PC-3 (cell line): ENCODE measurements at regions not wholly inside any gene's neighbourhood (a gene's known extent, or its start where the extent isn't known, plus 50 kb on each side); places are given as distances from the start of the nearest gene placed in this dataset.

Source experiments
- ATAC-seq: fragments of 200-7000 bp; cut with Tn5 transposase; 2 replicates; pipeline ENCODE4 v1.9.1; 2020; ENCODE audit warnings: mild to moderate bottlenecking, moderate library complexity
- BruUV-seq: library from RNA; stranded (reverse); fragments of 400-500 nt; replicated peaks from 2 replicates; lab custom pipeline; 2021; lab: Mats Ljungman, UMichigan
- CTCF ChIA-PET: fragments of 300-600 bp; sonication (Branson Sonifier 250); formaldehyde crosslinking; loops from one replicate; lab custom pipeline; 2022; ENCODE audit warnings: antibody characterized with exemption; lab: Charles Lee
- POLR2A ChIA-PET: fragments of 300-600 bp; sonication (Branson Sonifier 250); formaldehyde crosslinking; loops from one replicate; lab custom pipeline; 2022; ENCODE audit warnings: antibody characterized with exemption; ENCODE audit not compliant: unreplicated experiment; lab: Charles Lee
- DNase-seq: peaks from one replicate; pipeline ENCODE4 v3.0.0-alpha.2; 2015
- H2AFZ ChIP-seq: fragments of 300-600 bp; sonication (generic); 2 replicates; pipeline ENCODE4 v1.6.0; 2016; ENCODE audit warnings: antibody characterized with exemption, low read length
- H3F3A ChIP-seq: fragments of 300-600 bp; sonication (generic); one replicate; pipeline ENCODE4 v1.6.0; 2017; ENCODE audit warnings: antibody characterized with exemption, low read length, control low read depth, mild to moderate bottlenecking; ENCODE audit not compliant: unreplicated experiment
- H3K27ac ChIP-seq: fragments of 300-600 bp; sonication (generic); 2 replicates; pipeline ENCODE4 v1.5.1; 2016; ENCODE audit warnings: mild to moderate bottlenecking, low read length
- H3K27me3 ChIP-seq: fragments of 300-600 bp; sonication (generic); 2 replicates; pipeline ENCODE4 v1.6.1; 2016; ENCODE audit warnings: low read length, mixed read lengths
- H3K36me3 ChIP-seq: fragments of 300-600 bp; sonication (generic); 2 replicates; pipeline ENCODE4 v1.6.1; 2016; ENCODE audit warnings: low read depth, mixed run types, low read length, mixed read lengths
- H3K4me1 ChIP-seq: fragments of 300-600 bp; sonication (generic); 2 replicates; pipeline ENCODE4 v1.5.1; 2016; ENCODE audit warnings: low read length; ENCODE audit not compliant: insufficient read depth
- H3K4me2 ChIP-seq: fragments of 300-600 bp; sonication (generic); 2 replicates; pipeline ENCODE4 v1.6.0; 2016; ENCODE audit warnings: low read length
- H3K4me3 ChIP-seq: fragments of 300-600 bp; sonication (generic); 2 replicates; pipeline ENCODE4 v1.5.1; 2016; ENCODE audit warnings: mild to moderate bottlenecking, low read length, mixed read lengths
- H3K79me2 ChIP-seq: fragments of 300-600 bp; sonication (generic); 2 replicates; pipeline ENCODE4 v1.6.1; 2017; ENCODE audit warnings: low read length, mixed read lengths
- H3K9ac ChIP-seq: fragments of 300-600 bp; sonication (generic); 2 replicates; pipeline ENCODE4 v1.6.0; 2016; ENCODE audit warnings: mild to moderate bottlenecking, low read length
- H3K9me2 ChIP-seq: fragments of 300-600 bp; sonication (generic); replicated peaks from 2 replicates; pipeline ENCODE4 v1.6.1; 2016; ENCODE audit warnings: mixed run types, low read length, mixed read lengths
- H3K9me3 ChIP-seq: fragments of 300-600 bp; sonication (generic); 2 replicates; pipeline ENCODE4 v1.6.1; 2016; ENCODE audit warnings: low read length, mixed read lengths
- H4K20me1 ChIP-seq: fragments of 300-600 bp; sonication (generic); 2 replicates; pipeline ENCODE4 v1.6.1; 2016; ENCODE audit warnings: low read length, mixed read lengths
- CTCF ChIP-seq: fragments of 300-600 bp; sonication (generic); conservative IDR thresholded peaks from 2 replicates; pipeline ENCODE4 v1.5.1; 2017; ENCODE audit warnings: antibody characterized with exemption, low read depth, mild to moderate bottlenecking, low read length
- EZH2 ChIP-seq: fragments of 300-600 bp; sonication (generic); IDR thresholded peaks from one replicate; pipeline ENCODE4 v1.6.1; 2017; ENCODE audit warnings: antibody characterized with exemption, mild to moderate bottlenecking, low read length; ENCODE audit not compliant: unreplicated experiment
- EZH2phosphoT487 ChIP-seq: fragments of 300-600 bp; sonication (generic); IDR thresholded peaks from 2 replicates; pipeline ENCODE4 v1.6.1; 2018; ENCODE audit warnings: mild to moderate bottlenecking, antibody characterized with exemption, low read length, borderline replicate concordance
- intact Hi-C: fragments of 100-400 bp; cut with micrococcal nuclease; formaldehyde crosslinking; loops from 2 replicates; pipeline ENCODE4 v1.9.0; 2023

GRCh38 chr7:137091396-137091795, 222.9 kb downstream of the CHRM2 start:
- ATAC-seq: peak; percentile 81

GRCh38 chr7:137086896-137087295, 218.4 kb downstream of the CHRM2 start:
- Histone ChIP-seq H3K79me2 (no peaks in the 10 kb centered on the region), H4K20me1 (no peaks in the 10 kb centered on the region), H3F3A (no peaks in the 10 kb centered on the region), H3K9me3 (no peaks in the 10 kb centered on the region), H2AFZ (no peak overlapping the region), H3K4me2 (no peak overlapping the region), H3K4me1 (no peaks in the 10 kb centered on the region), H3K9ac (no peak overlapping the region), H3K36me3 (no peaks in the 10 kb centered on the region), H3K9me2 (no peaks in the 10 kb centered on the region), H3K27ac (no peak overlapping the region), H3K27me3 (no peaks in the 10 kb centered on the region), H3K4me3 (no peak overlapping the region)
- POLR2A ChIA-PET: no interaction called here
- CTCF ChIA-PET: no interaction called here
- intact Hi-C loops: no loop called here
- DNase-seq (no peak), ATAC-seq (no peak)
- TF ChIP-seq CTCF: no peak
- no peak for TF ChIP-seq EZH2phosphoT487
- no peak for TF ChIP-seq EZH2
- BruUV-seq: no TSS peak

More at GRCh38 chr7:137091396-137091795, 222.9 kb downstream of the CHRM2 start:
- peak; percentile 37 for DNase-seq
- no peaks in the 10 kb centered on the region for H3K36me3 ChIP-seq
- H3K9ac ChIP-seq: no peak overlapping the region
- H2AFZ ChIP-seq: no peak overlapping the region
- intact Hi-C loops: no loop called here
- no peaks in the 10 kb centered on the region for H3K9me2 ChIP-seq
- BruUV-seq: no TSS peak
- TF ChIP-seq CTCF: peak; percentile 53
- no peak for TF ChIP-seq EZH2phosphoT487
- H3K4me3 ChIP-seq: no peak overlapping the region
- H4K20me1 ChIP-seq: no peaks in the 10 kb centered on the region
- no peaks in the 10 kb centered on the region for H3K9me3 ChIP-seq
- H3K4me1 ChIP-seq: no peaks in the 10 kb centered on the region
- no peak overlapping the region for H3K4me2 ChIP-seq
- H3F3A ChIP-seq: no peaks in the 10 kb centered on the region
- H3K27me3 ChIP-seq: no peaks in the 10 kb centered on the region
- ChIA-PET CTCF (no interaction called here), POLR2A (no interaction called here)
- no peaks in the 10 kb centered on the region for H3K79me2 ChIP-seq
- H3K27ac ChIP-seq: no peak overlapping the region

GRCh38 chr7:137084607-137085380, 216.3 kb downstream of the CHRM2 start:
- Histone ChIP-seq H3K9ac (no peak overlapping the region), H3K4me2 (no peak overlapping the region), H3K9me2 (no peaks in the 10 kb centered on the region), H3K9me3 (no peaks in the 10 kb centered on the region), H3F3A (no peaks in the 10 kb centered on the region), H3K27me3 (no peaks in the 10 kb centered on the region), H3K36me3 (no peaks in the 10 kb centered on the region), H3K4me1 (no peaks in the 10 kb centered on the region), H3K4me3 (no peak overlapping the region), H2AFZ (no peak overlapping the region), H4K20me1 (no peaks in the 10 kb centered on the region), H3K79me2 (no peaks in the 10 kb centered on the region), H3K27ac (no peak overlapping the region)
- TF ChIP-seq EZH2 (no peak), CTCF (no peak), EZH2phosphoT487 (no peak)
- ATAC-seq (no peak; the same call in 1 of the 2 replicates), DNase-seq (no peak)
- intact Hi-C loops: no loop called here
- no TSS peak for BruUV-seq
- ChIA-PET POLR2A (interaction anchor here (0.7 kb wide), 2 partner anchors 59 to 84 kb away, joined by 5 to 6 read pairs; no protein-coding TSS in a partner anchor), CTCF (no interaction called here)
